ENCODE measurements at regions not wholly inside any gene's neighbourhood (a gene's known extent, or its start where the extent isn't known, plus 50 kb on each side); places are given as distances from the start of the nearest gene placed in this dataset.
A peak's percentile ranks its signal among the peaks of the same experiment; 100 is the strongest.

DNA sequence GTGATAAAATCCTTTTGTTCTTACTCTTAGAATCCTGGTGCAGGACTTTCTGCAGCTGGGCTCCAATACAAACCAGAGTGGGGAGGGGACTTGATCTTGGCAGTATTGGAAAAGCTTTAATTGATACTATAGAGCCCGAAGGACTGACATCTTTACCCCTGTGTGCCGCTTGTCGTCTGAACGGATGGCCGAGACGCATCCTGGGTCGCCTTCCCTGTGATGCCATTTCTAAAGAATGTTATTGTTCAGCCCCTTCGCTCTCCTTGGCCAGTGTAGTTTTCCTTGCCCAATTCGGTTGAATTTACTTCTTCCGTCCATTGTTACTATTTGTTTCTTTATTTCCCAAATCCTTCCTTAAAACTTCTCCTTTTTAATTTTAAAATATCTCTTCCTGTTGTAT, 80.9 kb downstream of the CLDN34 start (continued):
- TF ChIP-seq CTCF (conservative IDR thresholded peaks at IDR 0.05; ENCODE audit: low read depth in 2 of 2) (no peak), POLR2AphosphoS5 (IDR thresholded peaks at IDR 0.05; ENCODE audit: low read depth) (no peak), CREB1 (CRISPR knock-in tag; IDR thresholded peaks at IDR 0.05; ENCODE audit: low read depth) (no peak), REST (IDR thresholded peaks at IDR 0.05; ENCODE audit: unreplicated experiment) (no peak), ZNF114 (CRISPR knock-in tag; IDR thresholded peaks at IDR 0.05) (no peak), ZNF331 (CRISPR knock-in tag; IDR thresholded peaks at IDR 0.05; ENCODE audit: low read depth) (no peak)

- H3K4me2 ChIP-seq = no peak overlapping the region
- Mint-ChIP-seq H3K36me3 (ENCODE audit: low read depth) (no peaks in the 10 kb centered on the region), H3K9me3 (no peaks in the 10 kb centered on the region), H3K4me1 (peaks cover 49% of the 10 kb centered on the region), H3K4me3 (no peak overlapping the region), H3K27me3 (ENCODE audit: insufficient read depth, low read depth, poor library complexity) (peaks cover 6% of the 10 kb centered on the region), H3K27ac (no peak overlapping the region; the same call in 1 of the 2 replicates)
- no peak for DNase-seq (ENCODE audit: low spot score)
- no peak for ATAC-seq
- no peaks in the 10 kb centered on the region for H4K20me1 ChIP-seq (replicated peaks; ENCODE audit: insufficient read depth)
- H3K4me3 ChIP-seq = no peak overlapping the region
- H2AFZ ChIP-seq = no peak overlapping the region
- no peaks in the 10 kb centered on the region for H3K36me3 ChIP-seq (ENCODE audit: insufficient read depth)
- H3K79me2 ChIP-seq (replicated peaks; ENCODE audit: insufficient read depth) = peaks cover 38% of the 10 kb centered on the region
- peaks cover 31% of the 10 kb centered on the region for H3K4me1 ChIP-seq (ENCODE audit: insufficient read depth)
- H3F3A ChIP-seq (replicated peaks; ENCODE audit: low read depth) = 0 out of 2 replicates have a peak, but pooled peaks cover 4% of the 10 kb centered on the region
- no peaks in the 10 kb centered on the region for H3K9me2 ChIP-seq (ENCODE audit: insufficient read depth)
- peak overlapping the region; percentile 75 for H3K27ac ChIP-seq (ENCODE audit: low read depth)
- H3K27me3 ChIP-seq (ENCODE audit: insufficient read depth) = no peaks in the 10 kb centered on the region
- no peak for TF ChIP-seq NANOG (IDR thresholded peaks at IDR 0.05; ENCODE audit: borderline replicate concordance)
- TF ChIP-seq STAT1 (IDR thresholded peaks at IDR 0.05; ENCODE audit: unreplicated experiment) = no peak
- TF ChIP-seq CREB1 (CRISPR knock-in tag; IDR thresholded peaks at IDR 0.05; ENCODE audit: low read depth) = no peak
- TF ChIP-seq, protein P1, sequence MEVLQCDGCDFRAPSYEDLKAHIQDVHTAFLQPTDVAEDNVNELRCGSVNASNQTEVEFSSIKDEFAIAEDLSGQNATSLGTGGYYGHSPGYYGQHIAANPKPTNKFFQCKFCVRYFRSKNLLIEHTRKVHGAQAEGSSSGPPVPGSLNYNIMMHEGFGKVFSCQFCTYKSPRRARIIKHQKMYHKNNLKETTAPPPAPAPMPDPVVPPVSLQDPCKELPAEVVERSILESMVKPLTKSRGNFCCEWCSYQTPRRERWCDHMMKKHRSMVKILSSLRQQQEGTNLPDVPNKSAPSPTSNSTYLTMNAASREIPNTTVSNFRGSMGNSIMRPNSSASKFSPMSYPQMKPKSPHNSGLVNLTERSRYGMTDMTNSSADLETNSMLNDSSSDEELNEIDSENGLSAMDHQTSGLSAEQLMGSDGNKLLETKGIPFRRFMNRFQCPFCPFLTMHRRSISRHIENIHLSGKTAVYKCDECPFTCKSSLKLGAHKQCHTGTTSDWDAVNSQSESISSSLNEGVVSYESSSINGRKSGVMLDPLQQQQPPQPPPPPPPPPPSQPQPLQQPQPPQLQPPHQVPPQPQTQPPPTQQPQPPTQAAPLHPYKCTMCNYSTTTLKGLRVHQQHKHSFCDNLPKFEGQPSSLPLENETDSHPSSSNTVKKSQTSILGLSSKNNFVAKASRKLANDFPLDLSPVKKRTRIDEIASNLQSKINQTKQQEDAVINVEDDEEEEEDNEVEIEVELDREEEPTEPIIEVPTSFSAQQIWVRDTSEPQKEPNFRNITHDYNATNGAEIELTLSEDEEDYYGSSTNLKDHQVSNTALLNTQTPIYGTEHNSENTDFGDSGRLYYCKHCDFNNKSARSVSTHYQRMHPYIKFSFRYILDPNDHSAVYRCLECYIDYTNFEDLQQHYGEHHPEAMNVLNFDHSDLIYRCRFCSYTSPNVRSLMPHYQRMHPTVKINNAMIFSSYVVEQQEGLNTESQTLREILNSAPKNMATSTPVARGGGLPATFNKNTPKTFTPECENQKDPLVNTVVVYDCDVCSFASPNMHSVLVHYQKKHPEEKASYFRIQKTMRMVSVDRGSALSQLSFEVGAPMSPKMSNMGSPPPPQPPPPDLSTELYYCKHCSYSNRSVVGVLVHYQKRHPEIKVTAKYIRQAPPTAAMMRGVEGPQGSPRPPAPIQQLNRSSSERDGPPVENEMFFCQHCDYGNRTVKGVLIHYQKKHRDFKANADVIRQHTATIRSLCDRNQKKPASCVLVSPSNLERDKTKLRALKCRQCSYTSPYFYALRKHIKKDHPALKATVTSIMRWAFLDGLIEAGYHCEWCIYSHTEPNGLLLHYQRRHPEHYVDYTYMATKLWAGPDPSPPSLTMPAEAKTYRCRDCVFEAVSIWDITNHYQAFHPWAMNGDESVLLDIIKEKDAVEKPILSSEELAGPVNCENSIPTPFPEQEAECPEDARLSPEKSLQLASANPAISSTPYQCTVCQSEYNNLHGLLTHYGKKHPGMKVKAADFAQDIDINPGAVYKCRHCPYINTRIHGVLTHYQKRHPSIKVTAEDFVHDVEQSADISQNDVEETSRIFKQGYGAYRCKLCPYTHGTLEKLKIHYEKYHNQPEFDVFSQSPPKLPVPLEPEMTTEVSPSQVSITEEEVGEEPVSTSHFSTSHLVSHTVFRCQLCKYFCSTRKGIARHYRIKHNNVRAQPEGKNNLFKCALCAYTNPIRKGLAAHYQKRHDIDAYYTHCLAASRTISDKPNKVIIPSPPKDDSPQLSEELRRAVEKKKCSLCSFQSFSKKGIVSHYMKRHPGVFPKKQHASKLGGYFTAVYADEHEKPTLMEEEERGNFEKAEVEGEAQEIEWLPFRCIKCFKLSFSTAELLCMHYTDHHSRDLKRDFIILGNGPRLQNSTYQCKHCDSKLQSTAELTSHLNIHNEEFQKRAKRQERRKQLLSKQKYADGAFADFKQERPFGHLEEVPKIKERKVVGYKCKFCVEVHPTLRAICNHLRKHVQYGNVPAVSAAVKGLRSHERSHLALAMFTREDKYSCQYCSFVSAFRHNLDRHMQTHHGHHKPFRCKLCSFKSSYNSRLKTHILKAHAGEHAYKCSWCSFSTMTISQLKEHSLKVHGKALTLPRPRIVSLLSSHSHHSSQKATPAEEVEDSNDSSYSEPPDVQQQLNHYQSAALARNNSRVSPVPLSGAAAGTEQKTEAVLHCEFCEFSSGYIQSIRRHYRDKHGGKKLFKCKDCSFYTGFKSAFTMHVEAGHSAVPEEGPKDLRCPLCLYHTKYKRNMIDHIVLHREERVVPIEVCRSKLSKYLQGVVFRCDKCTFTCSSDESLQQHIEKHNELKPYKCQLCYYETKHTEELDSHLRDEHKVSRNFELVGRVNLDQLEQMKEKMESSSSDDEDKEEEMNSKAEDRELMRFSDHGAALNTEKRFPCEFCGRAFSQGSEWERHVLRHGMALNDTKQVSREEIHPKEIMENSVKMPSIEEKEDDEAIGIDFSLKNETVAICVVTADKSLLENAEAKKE (CRISPR knock-in tag; IDR thresholded peaks at IDR 0.05) = no peak
- no peak for TF ChIP-seq REST (IDR thresholded peaks at IDR 0.05; ENCODE audit: unreplicated experiment)
These were observed 81.5 kb downstream of the CLDN34 start for GRCh38 chrX:10048707-10049106.

Data from GM23338 (cell line).